HT1080 (cell line): ENCODE measurements at regions not wholly inside any gene's neighbourhood (a gene's known extent, or its start where the extent isn't known, plus 50 kb on each side); places are given as distances from the start of the nearest gene placed in this dataset.
"Not testable (repeated sequence)": the region's sequence is repeated elsewhere in the genome, so short reads cannot be mapped to it uniquely, and the experiment has no call there.

Source experiments
- DNase-seq: peaks from one replicate; pipeline ENCODE4 v3.0.0-alpha.2; 2015; ENCODE audit warnings: low read depth

- DNase-seq = no peak
Observed at GRCh38 chr11:45388472-45388871, 102.3 kb upstream of the SYT13 start.

GRCh38 chr11:45387885-45388284 lies 101.7 kb upstream of the SYT13 start:
- DNase-seq = not testable (repeated sequence)

- DNase-seq = no peak
Observed at GRCh38 chr11:45386972-45387371, 100.8 kb upstream of the SYT13 start.

GRCh38 chr11:45385844-45386243 lies 99.7 kb upstream of the SYT13 start:
- DNase-seq = no peak

GRCh38 chr11:45385423-45385822 lies 99.3 kb upstream of the SYT13 start:
- no peak for DNase-seq

GRCh38 chr11:45384711-45385241 lies 98.6 kb upstream of the SYT13 start:
- no peak for DNase-seq

GRCh38 chr11:45384016-45384415 lies 97.9 kb upstream of the SYT13 start:
- DNase-seq = no peak

GRCh38 chr11:45383224-45383623 lies 97.1 kb upstream of the SYT13 start:
- peak; percentile 84 for DNase-seq

GRCh38 chr11:45382133-45382878 lies 96.2 kb upstream of the SYT13 start:
- no peak for DNase-seq

GRCh38 chr11:45379162-45379863 lies 93.2 kb upstream of the SYT13 start:
- DNase-seq = no peak

- DNase-seq = no peak
Observed at GRCh38 chr11:45378516-45378915, 92.4 kb upstream of the SYT13 start.

GRCh38 chr11:45374653-45375059 lies 88.5 kb upstream of the SYT13 start:
- peak; percentile 23 for DNase-seq

GRCh38 chr11:45374130-45374529 lies 88.0 kb upstream of the SYT13 start:
- DNase-seq = no peak

- no peak for DNase-seq
Observed at GRCh38 chr11:45373506-45374035, 87.4 kb upstream of the SYT13 start.

- DNase-seq = not testable (repeated sequence)
Observed at GRCh38 chr11:45372414-45372813, 86.3 kb upstream of the SYT13 start.

GRCh38 chr11:45371251-45372115 lies 85.3 kb upstream of the SYT13 start:
- DNase-seq = peak; percentile 67

- no peak for DNase-seq
Observed at GRCh38 chr11:45369313-45369712, 83.2 kb upstream of the SYT13 start.

- no peak for DNase-seq
Observed at GRCh38 chr11:45368697-45369096, 82.6 kb upstream of the SYT13 start.

- DNase-seq = no peak
Observed at GRCh38 chr11:45366619-45367190, 80.6 kb upstream of the SYT13 start.

- DNase-seq = no peak
Observed at GRCh38 chr11:45365961-45366618, 79.9 kb upstream of the SYT13 start.

- DNase-seq = no peak
Observed at GRCh38 chr11:45362636-45363035, 76.5 kb upstream of the SYT13 start.
